Smooth muscle cell of the brain vasculature (primary cell): ENCODE measurements at regions not wholly inside any gene's neighbourhood (a gene's known extent, or its start where the extent isn't known, plus 50 kb on each side); places are given as distances from the start of the nearest gene placed in this dataset.
"Not testable (repeated sequence)": the region's sequence is repeated elsewhere in the genome, so short reads cannot be mapped to it uniquely, and the experiment has no call there.

Source experiments
- DNase-seq: peaks from one replicate; pipeline ENCODE4 v3.0.0-alpha.2; 2012; ENCODE audit warnings: low read depth, low spot score

GRCh38 chr9:89695979-89696378 lies 91.2 kb downstream of the GADD45G start:
- not testable (repeated sequence) for DNase-seq

- no peak for DNase-seq
These were observed 92.0 kb downstream of the GADD45G start for GRCh38 chr9:89696780-89697179.

- DNase-seq: no peak
These were observed 92.7 kb downstream of the GADD45G start for GRCh38 chr9:89697553-89697952.

GRCh38 chr9:89698411-89699005 lies 93.7 kb downstream of the GADD45G start:
- no peak for DNase-seq

GRCh38 chr9:89699646-89700045 lies 94.8 kb downstream of the GADD45G start:
- no peak for DNase-seq

- DNase-seq: no peak
These were observed 96.5 kb downstream of the GADD45G start for GRCh38 chr9:89701221-89701798.

- no peak for DNase-seq
These were observed 97.6 kb downstream of the GADD45G start for GRCh38 chr9:89702401-89702800.

GRCh38 chr9:89705651-89706050 lies 100.8 kb downstream of the GADD45G start:
- no peak for DNase-seq

- DNase-seq: no peak
These were observed 101.3 kb downstream of the GADD45G start for GRCh38 chr9:89706086-89706485.

- DNase-seq: no peak
These were observed 101.9 kb downstream of the GADD45G start for GRCh38 chr9:89706731-89707191.

GRCh38 chr9:89710697-89711096 lies 105.9 kb downstream of the GADD45G start:
- no peak for DNase-seq

GRCh38 chr9:89711866-89712265 lies 107.1 kb downstream of the GADD45G start:
- no peak for DNase-seq

- DNase-seq: no peak
These were observed 107.5 kb downstream of the GADD45G start for GRCh38 chr9:89712283-89712682.

- no peak for DNase-seq
These were observed 109.5 kb downstream of the GADD45G start for GRCh38 chr9:89714321-89714720.

GRCh38 chr9:89715318-89715858 lies 110.6 kb downstream of the GADD45G start:
- DNase-seq: no peak

GRCh38 chr9:89715881-89716280 lies 111.1 kb downstream of the GADD45G start:
- DNase-seq: no peak

GRCh38 chr9:89716559-89716958 lies 111.7 kb downstream of the GADD45G start:
- no peak for DNase-seq

GRCh38 chr9:89718176-89718575 lies 113.4 kb downstream of the GADD45G start:
- no peak for DNase-seq

- no peak for DNase-seq
These were observed 113.8 kb downstream of the GADD45G start for GRCh38 chr9:89718651-89719050.

- DNase-seq: no peak
These were observed 114.4 kb downstream of the GADD45G start for GRCh38 chr9:89719202-89719601.

GRCh38 chr9:89720696-89721175 lies 115.9 kb downstream of the GADD45G start:
- DNase-seq: no peak

- DNase-seq: no peak
These were observed 116.4 kb downstream of the GADD45G start for GRCh38 chr9:89721176-89721700.

- no peak for DNase-seq
These were observed 117.2 kb downstream of the GADD45G start for GRCh38 chr9:89721971-89722530.
